SU-DHL-6 (cell line): ENCODE measurements at regions not wholly inside any gene's neighbourhood (a gene's known extent, or its start where the extent isn't known, plus 50 kb on each side); places are given as distances from the start of the nearest gene placed in this dataset.

Experiments used
- EZH2phosphoT487 ChIP-seq: fragments of 200-600 bp; sonication (generic), shearing (Covaris generic); conservative IDR thresholded peaks from 2 replicates; pipeline ENCODE4 v1.6.1; 2018; ENCODE audit warnings: mild to moderate bottlenecking, antibody characterized with exemption, low read length, moderate library complexity, mixed read lengths
- TF ChIP-seq, protein P1 (sequence below): fragments of 200-600 bp; sonication (generic); IDR thresholded peaks from one replicate; pipeline ENCODE4 v1.5.1; 2017; ENCODE audit warnings: antibody characterized with exemption, mild to moderate bottlenecking, low read length, moderate library complexity; ENCODE audit not compliant: insufficient read depth, poor library complexity, severe bottlenecking

- TF ChIP-seq, protein P1, sequence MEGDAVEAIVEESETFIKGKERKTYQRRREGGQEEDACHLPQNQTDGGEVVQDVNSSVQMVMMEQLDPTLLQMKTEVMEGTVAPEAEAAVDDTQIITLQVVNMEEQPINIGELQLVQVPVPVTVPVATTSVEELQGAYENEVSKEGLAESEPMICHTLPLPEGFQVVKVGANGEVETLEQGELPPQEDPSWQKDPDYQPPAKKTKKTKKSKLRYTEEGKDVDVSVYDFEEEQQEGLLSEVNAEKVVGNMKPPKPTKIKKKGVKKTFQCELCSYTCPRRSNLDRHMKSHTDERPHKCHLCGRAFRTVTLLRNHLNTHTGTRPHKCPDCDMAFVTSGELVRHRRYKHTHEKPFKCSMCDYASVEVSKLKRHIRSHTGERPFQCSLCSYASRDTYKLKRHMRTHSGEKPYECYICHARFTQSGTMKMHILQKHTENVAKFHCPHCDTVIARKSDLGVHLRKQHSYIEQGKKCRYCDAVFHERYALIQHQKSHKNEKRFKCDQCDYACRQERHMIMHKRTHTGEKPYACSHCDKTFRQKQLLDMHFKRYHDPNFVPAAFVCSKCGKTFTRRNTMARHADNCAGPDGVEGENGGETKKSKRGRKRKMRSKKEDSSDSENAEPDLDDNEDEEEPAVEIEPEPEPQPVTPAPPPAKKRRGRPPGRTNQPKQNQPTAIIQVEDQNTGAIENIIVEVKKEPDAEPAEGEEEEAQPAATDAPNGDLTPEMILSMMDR, result no peak
- no peak for TF ChIP-seq EZH2phosphoT487
Measured at GRCh38 chr4:75327804-75328512, 186.2 kb downstream of the RCHY1 start.
